ENCODE measurements at regions not wholly inside any gene's neighbourhood (a gene's known extent, or its start where the extent isn't known, plus 50 kb on each side); places are given as distances from the start of the nearest gene placed in this dataset.
"Not testable (repeated sequence)": the region's sequence is repeated elsewhere in the genome, so short reads cannot be mapped to it uniquely, and the experiment has no call there.

GRCh38 chr1:4220362-4220761, 320.3 kb upstream of the C1orf174 start:
- H3K4me3 ChIP-seq (ENCODE audit: low read depth, low read length): no peak overlapping the region

GRCh38 chr1:4221107-4221506, 321.0 kb upstream of the C1orf174 start:
- no peak for TF ChIP-seq CTCF (IDR thresholded peaks at IDR 0.05; ENCODE audit: insufficient read depth, low read depth, low read length, missing control alignments)
- H3K4me3 ChIP-seq (ENCODE audit: low read depth, low read length): no peak overlapping the region
- no peak for DNase-seq (ENCODE audit: low read depth)

More at GRCh38 chr1:4220362-4220761, 320.3 kb upstream of the C1orf174 start:
- no peak for DNase-seq (ENCODE audit: low read depth)
- TF ChIP-seq CTCF (IDR thresholded peaks at IDR 0.05; ENCODE audit: insufficient read depth, low read depth, low read length, missing control alignments): no peak

- DNase-seq (ENCODE audit: low read depth): no peak
- no peak overlapping the region for H3K4me3 ChIP-seq (ENCODE audit: low read depth, low read length)
- no peak for TF ChIP-seq CTCF (IDR thresholded peaks at IDR 0.05; ENCODE audit: insufficient read depth, low read depth, low read length, missing control alignments)
These were observed 324.8 kb upstream of the C1orf174 start for GRCh38 chr1:4224684-4225467.

GRCh38 chr1:4227986-4228385, 327.9 kb upstream of the C1orf174 start:
- no peak for TF ChIP-seq CTCF (IDR thresholded peaks at IDR 0.05; ENCODE audit: insufficient read depth, low read depth, low read length, missing control alignments)
- no peak for DNase-seq (ENCODE audit: low read depth)
- no peak overlapping the region for H3K4me3 ChIP-seq (ENCODE audit: low read depth, low read length)

GRCh38 chr1:4253935-4254334, 353.9 kb upstream of the C1orf174 start:
- no peak overlapping the region for H3K4me3 ChIP-seq (ENCODE audit: low read depth, low read length)
- no peak for TF ChIP-seq CTCF (IDR thresholded peaks at IDR 0.05; ENCODE audit: insufficient read depth, low read depth, low read length, missing control alignments)
- no peak for DNase-seq (ENCODE audit: low read depth)

- TF ChIP-seq CTCF (IDR thresholded peaks at IDR 0.05; ENCODE audit: insufficient read depth, low read depth, low read length, missing control alignments): no peak
- H3K4me3 ChIP-seq (ENCODE audit: low read depth, low read length): no peak overlapping the region
- DNase-seq (ENCODE audit: low read depth): no peak
These were observed 356.3 kb upstream of the C1orf174 start for GRCh38 chr1:4256351-4256750.

- not testable (repeated sequence) for H3K4me3 ChIP-seq (ENCODE audit: low read depth, low read length)
These were observed 358.2 kb upstream of the C1orf174 start for GRCh38 chr1:4258146-4258777.

More at GRCh38 chr1:4258146-4258777, 358.2 kb upstream of the C1orf174 start:
- not testable (repeated sequence) for DNase-seq (ENCODE audit: low read depth)

Data from GM12865 (cell line).